ENCODE measurements at regions not wholly inside any gene's neighbourhood (a gene's known extent, or its start where the extent isn't known, plus 50 kb on each side); places are given as distances from the start of the nearest gene placed in this dataset.

- no peak for FAIRE-seq
- dilution Hi-C loops (cut with MboI; ENCODE audit: extremely low pct_ligation_motif_present, low sequenced_read_pairs) (no loop called here), intact Hi-C loops (cut with micrococcal nuclease) (no loop called here)
- no peaks in the 10 kb centered on the region for H3K27me3 ChIP-seq (ENCODE audit: control insufficient read depth in 2 of 2, insufficient read depth in 2 of 2, low read length in 2 of 2)
- no peak for TF ChIP-seq CTCF (IDR thresholded peaks at IDR 0.05; ENCODE audit: extremely low read depth in 1 of 2, insufficient read depth in 1 of 2, low read depth in 1 of 2, low read length in 2 of 2)
- TF ChIP-seq EZH2 (IDR thresholded peaks at IDR 0.05; ENCODE audit: borderline replicate concordance, low read depth, low read length, severe bottlenecking), result no peak
- TF ChIP-seq MAX (IDR thresholded peaks at IDR 0.05; ENCODE audit: insufficient read depth, insufficient read length), result no peak
- TF ChIP-seq JUN (IDR thresholded peaks at IDR 0.05; ENCODE audit: borderline replicate concordance, insufficient read depth, insufficient read length, low read depth), result no peak
- TF ChIP-seq MYC (IDR thresholded peaks at IDR 0.05; ENCODE audit: low read depth, low read length), result no peak
- TF ChIP-seq POLR2AphosphoS5 (IDR thresholded peaks at IDR 0.05; ENCODE audit: insufficient read depth, low read depth, low read length), result no peak
- TF ChIP-seq GATA2 (IDR thresholded peaks at IDR 0.05; ENCODE audit: insufficient read depth, insufficient read length, low read depth, low read length), result no peak
- no peak for TF ChIP-seq FOS (IDR thresholded peaks at IDR 0.05; ENCODE audit: borderline replicate concordance, insufficient read depth, low read length)
- no peak overlapping the region for H3K9ac ChIP-seq (replicated peaks; ENCODE audit: extremely low read depth, insufficient read depth, low read length)
- H2AFZ ChIP-seq (ENCODE audit: low read depth, low read length), result no peak overlapping the region
- H3K4me2 ChIP-seq (ENCODE audit: insufficient read depth, low read length), result no peak overlapping the region
- H3K9me1 ChIP-seq (replicated peaks; ENCODE audit: control insufficient read depth, extremely low read depth, insufficient read depth, low read length), result no peaks in the 10 kb centered on the region
- no peak overlapping the region for H3K4me3 ChIP-seq (replicated peaks in 1 of 3; ENCODE audit: insufficient read depth in 1 of 3, low read depth in 1 of 3, low read length in 3 of 3)
- peaks cover 4% of the 10 kb centered on the region for H3K9me3 ChIP-seq (replicated peaks; ENCODE audit: control insufficient read depth, insufficient read depth, low read length)
- H3K4me1 ChIP-seq (ENCODE audit: control insufficient read depth, extremely low read depth, insufficient read depth, low read length), result no peaks in the 10 kb centered on the region
- no peaks in the 10 kb centered on the region for H3K79me2 ChIP-seq (ENCODE audit: control insufficient read depth, insufficient read depth, low read length)
- H3K27ac ChIP-seq (ENCODE audit: insufficient read depth, low read depth, low read length), result no peak overlapping the region
- DNase-seq (ENCODE audit: low read depth, low spot score), result no peak
- ChIA-PET POLR2A (no interaction called here), CTCF (no interaction called here)
- H3K36me3 ChIP-seq (ENCODE audit: control insufficient read depth in 2 of 2, extremely low read depth in 1 of 2, insufficient read depth in 2 of 2, low read length in 2 of 2), result no peaks in the 10 kb centered on the region
- no peaks in the 10 kb centered on the region for H4K20me1 ChIP-seq (replicated peaks; ENCODE audit: control insufficient read depth, extremely low read depth, insufficient read depth, low read length)
- BruUV-seq (replicated peaks), result no TSS peak
Measured at GRCh38 chr20:12315652-12316051, 398.0 kb downstream of the BTBD3 start.
